ENCODE measurements at regions not wholly inside any gene's neighbourhood (a gene's known extent, or its start where the extent isn't known, plus 50 kb on each side); places are given as distances from the start of the nearest gene placed in this dataset.

- TF ChIP-seq POLR2AphosphoS5 (IDR thresholded peaks at IDR 0.05), result no peak
- TF ChIP-seq CTCF (IDR thresholded peaks at IDR 0.05), result no peak
These were observed 388.1 kb upstream of the PKDCC start for GRCh38 chr2:41659758-41660157.

Data from sigmoid colon (tissue), 4 donors.